Dermis blood vessel endothelial cell (primary cell): ENCODE measurements at regions not wholly inside any gene's neighbourhood (a gene's known extent, or its start where the extent isn't known, plus 50 kb on each side); places are given as distances from the start of the nearest gene placed in this dataset.

Source experiments
- DNase-seq: peaks from one replicate; pipeline ENCODE4 v3.0.0; 2010

- no peak for DNase-seq
Observed at GRCh38 chr1:5492846-5493245, 499.4 kb downstream of the NPHP4 start.

- DNase-seq: no peak
Observed at GRCh38 chr1:5491207-5491904, 500.9 kb downstream of the NPHP4 start.

GRCh38 chr1:5490635-5491034 is 501.6 kb downstream of the NPHP4 start:
- DNase-seq: no peak

GRCh38 chr1:5488448-5488847 is 503.8 kb downstream of the NPHP4 start:
- DNase-seq: no peak

- DNase-seq: no peak
Observed at GRCh38 chr1:5485968-5486696, 506.1 kb downstream of the NPHP4 start.

GRCh38 chr1:5485436-5485835 is 506.8 kb downstream of the NPHP4 start:
- DNase-seq: no peak

- no peak for DNase-seq
Observed at GRCh38 chr1:5484451-5485165, 507.6 kb downstream of the NPHP4 start.

- no peak for DNase-seq
Observed at GRCh38 chr1:5481889-5482288, 510.3 kb downstream of the NPHP4 start.

- DNase-seq: no peak
Observed at GRCh38 chr1:5480906-5481305, 511.3 kb downstream of the NPHP4 start.

GRCh38 chr1:5479876-5480646 is 512.2 kb downstream of the NPHP4 start:
- DNase-seq: no peak

GRCh38 chr1:5478961-5479360 is 513.3 kb downstream of the NPHP4 start:
- DNase-seq: no peak

- no peak for DNase-seq
Observed at GRCh38 chr1:5478156-5478695, 514.0 kb downstream of the NPHP4 start.

GRCh38 chr1:5477716-5478115 is 514.5 kb downstream of the NPHP4 start:
- no peak for DNase-seq

- no peak for DNase-seq
Observed at GRCh38 chr1:5475572-5475971, 516.7 kb downstream of the NPHP4 start.

GRCh38 chr1:5473268-5473667 is 519.0 kb downstream of the NPHP4 start:
- DNase-seq: no peak

GRCh38 chr1:5466487-5466886 is 525.7 kb downstream of the NPHP4 start:
- no peak for DNase-seq

GRCh38 chr1:5465281-5465711 is 526.9 kb downstream of the NPHP4 start:
- DNase-seq: no peak

- DNase-seq: no peak
Observed at GRCh38 chr1:5464366-5464765, 527.9 kb downstream of the NPHP4 start.

GRCh38 chr1:5460974-5461373 is 531.3 kb downstream of the NPHP4 start:
- DNase-seq: no peak

- no peak for DNase-seq
Observed at GRCh38 chr1:5459839-5460610, 532.2 kb downstream of the NPHP4 start.

GRCh38 chr1:5458248-5458647 is 534.0 kb downstream of the NPHP4 start:
- DNase-seq: no peak
